ENCODE measurements at regions not wholly inside any gene's neighbourhood (a gene's known extent, or its start where the extent isn't known, plus 50 kb on each side); places are given as distances from the start of the nearest gene placed in this dataset.

DNA sequence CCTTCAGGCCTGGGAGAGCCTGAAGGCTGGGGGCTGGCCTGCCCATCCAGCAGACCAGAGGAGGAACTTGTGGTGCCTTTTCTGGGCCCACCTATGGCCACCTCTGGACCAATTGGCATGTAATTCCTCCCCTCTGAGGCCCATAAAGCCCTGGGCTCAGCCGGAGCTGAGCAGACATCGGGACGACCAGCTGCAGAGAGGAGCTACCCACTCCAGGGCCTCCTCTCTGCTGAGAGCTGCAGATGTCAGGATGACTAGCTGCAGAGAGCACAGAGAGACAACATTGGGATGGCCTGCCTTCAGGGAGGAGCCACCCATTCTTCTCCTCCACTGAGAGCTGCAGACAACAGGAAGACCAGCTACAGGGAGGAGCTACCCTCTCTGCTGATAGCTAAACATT lies 370.1 kb downstream of the CD83 start:
- peaks cover 7% of the 10 kb centered on the region for H3K36me3 Mint-ChIP-seq (ENCODE audit: insufficient read depth)
- no peak overlapping the region for H3K4me3 Mint-ChIP-seq (ENCODE audit: low read depth)
- no peaks in the 10 kb centered on the region for H3K27me3 Mint-ChIP-seq
- no peak for DNase-seq (ENCODE audit: low spot score, unreplicated experiment)
- peaks cover 1% of the 10 kb centered on the region for H3K4me1 Mint-ChIP-seq (ENCODE audit: low read depth)
- no peak overlapping the region for H3K27ac Mint-ChIP-seq
- TF ChIP-seq, protein P1, sequence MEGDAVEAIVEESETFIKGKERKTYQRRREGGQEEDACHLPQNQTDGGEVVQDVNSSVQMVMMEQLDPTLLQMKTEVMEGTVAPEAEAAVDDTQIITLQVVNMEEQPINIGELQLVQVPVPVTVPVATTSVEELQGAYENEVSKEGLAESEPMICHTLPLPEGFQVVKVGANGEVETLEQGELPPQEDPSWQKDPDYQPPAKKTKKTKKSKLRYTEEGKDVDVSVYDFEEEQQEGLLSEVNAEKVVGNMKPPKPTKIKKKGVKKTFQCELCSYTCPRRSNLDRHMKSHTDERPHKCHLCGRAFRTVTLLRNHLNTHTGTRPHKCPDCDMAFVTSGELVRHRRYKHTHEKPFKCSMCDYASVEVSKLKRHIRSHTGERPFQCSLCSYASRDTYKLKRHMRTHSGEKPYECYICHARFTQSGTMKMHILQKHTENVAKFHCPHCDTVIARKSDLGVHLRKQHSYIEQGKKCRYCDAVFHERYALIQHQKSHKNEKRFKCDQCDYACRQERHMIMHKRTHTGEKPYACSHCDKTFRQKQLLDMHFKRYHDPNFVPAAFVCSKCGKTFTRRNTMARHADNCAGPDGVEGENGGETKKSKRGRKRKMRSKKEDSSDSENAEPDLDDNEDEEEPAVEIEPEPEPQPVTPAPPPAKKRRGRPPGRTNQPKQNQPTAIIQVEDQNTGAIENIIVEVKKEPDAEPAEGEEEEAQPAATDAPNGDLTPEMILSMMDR (IDR thresholded peaks at IDR 0.05; ENCODE audit: unreplicated experiment): no peak
- peaks cover 5% of the 10 kb centered on the region for H3K9me3 Mint-ChIP-seq (ENCODE audit: low read depth)

DNA sequence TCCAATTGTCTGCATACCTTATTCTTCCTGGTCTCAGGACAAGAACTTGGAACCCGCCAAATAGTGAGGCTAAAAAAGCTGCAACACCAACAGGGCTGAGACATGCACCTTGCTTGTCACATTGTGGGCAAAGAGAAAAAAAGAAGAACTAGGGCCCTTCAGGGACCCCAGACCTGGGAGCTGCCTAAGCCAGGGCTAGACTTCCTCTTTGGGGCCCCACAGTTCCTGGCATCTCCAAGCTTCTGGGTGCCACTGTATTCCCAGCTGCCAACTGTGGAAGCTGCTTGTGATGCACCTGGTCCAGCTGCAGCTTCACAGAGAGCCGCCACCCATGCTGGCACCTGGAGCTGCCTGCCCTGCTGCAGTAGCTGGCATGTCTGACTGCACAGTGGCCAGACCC lies 370.6 kb downstream of the CD83 start:
- Mint-ChIP-seq H3K27ac (no peak overlapping the region), H3K4me1 (ENCODE audit: low read depth) (peaks cover 1% of the 10 kb centered on the region), H3K9me3 (ENCODE audit: low read depth) (peaks cover 8% of the 10 kb centered on the region), H3K36me3 (ENCODE audit: insufficient read depth) (peaks cover 7% of the 10 kb centered on the region), H3K27me3 (no peaks in the 10 kb centered on the region), H3K4me3 (ENCODE audit: low read depth) (no peak overlapping the region)
- TF ChIP-seq, protein P1 (IDR thresholded peaks at IDR 0.05; ENCODE audit: unreplicated experiment): no peak
- DNase-seq (ENCODE audit: low spot score, unreplicated experiment): no peak

DNA sequence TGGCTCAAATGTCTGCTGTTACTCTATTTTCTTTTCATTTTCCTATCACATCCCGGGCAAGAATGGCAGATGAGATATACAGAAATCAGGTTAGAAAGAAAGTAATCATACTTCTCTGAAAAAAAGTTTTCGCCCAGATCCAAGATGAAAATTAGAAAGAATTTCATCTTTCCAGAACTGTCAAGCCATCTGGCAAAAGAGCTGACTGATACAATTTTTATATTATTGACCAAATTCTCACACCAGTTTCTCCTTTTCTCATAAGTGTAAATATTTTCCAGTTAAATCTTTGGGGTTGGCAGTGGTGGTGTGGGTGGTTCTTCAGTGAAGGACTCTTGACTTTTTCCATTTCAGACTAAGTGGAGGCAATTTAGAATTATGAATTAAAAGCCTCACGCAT lies 371.9 kb downstream of the CD83 start:
- Mint-ChIP-seq H3K4me3 (ENCODE audit: low read depth) (no peak overlapping the region), H3K27ac (no peak overlapping the region), H3K27me3 (no peaks in the 10 kb centered on the region), H3K9me3 (ENCODE audit: low read depth) (peaks cover 8% of the 10 kb centered on the region), H3K4me1 (ENCODE audit: low read depth) (peaks cover 1% of the 10 kb centered on the region), H3K36me3 (ENCODE audit: insufficient read depth) (peaks cover 7% of the 10 kb centered on the region)
- DNase-seq (ENCODE audit: low spot score, unreplicated experiment): no peak
- TF ChIP-seq, protein P1 (IDR thresholded peaks at IDR 0.05; ENCODE audit: unreplicated experiment): no peak

DNA sequence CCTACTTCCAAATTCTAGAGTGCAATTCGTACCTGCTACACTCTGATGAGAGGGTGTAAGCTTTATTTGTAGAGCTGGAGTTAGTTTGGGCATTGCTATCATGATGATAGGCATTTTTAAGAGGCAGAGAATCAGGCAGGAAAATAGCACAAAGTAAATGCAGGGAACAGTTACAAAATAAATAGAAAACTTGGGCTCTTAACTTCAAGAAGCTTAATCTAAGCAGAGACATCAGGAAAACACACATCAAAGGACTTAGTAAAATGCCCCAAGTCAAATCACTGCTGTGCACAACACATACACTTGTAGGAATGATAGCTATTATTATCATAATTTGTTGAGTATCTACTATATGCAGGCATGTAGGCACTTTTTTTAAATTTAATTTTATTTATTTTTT lies 381.2 kb downstream of the CD83 start:
- TF ChIP-seq, protein P1 (IDR thresholded peaks at IDR 0.05; ENCODE audit: unreplicated experiment): no peak
- Mint-ChIP-seq H3K36me3 (ENCODE audit: insufficient read depth) (peaks cover 6% of the 10 kb centered on the region), H3K4me1 (ENCODE audit: low read depth) (peaks cover 15% of the 10 kb centered on the region), H3K9me3 (ENCODE audit: low read depth) (peaks cover 9% of the 10 kb centered on the region), H3K27ac (no peak overlapping the region), H3K27me3 (no peaks in the 10 kb centered on the region), H3K4me3 (ENCODE audit: low read depth) (no peak overlapping the region)
- no peak for DNase-seq (ENCODE audit: low spot score, unreplicated experiment)

DNA sequence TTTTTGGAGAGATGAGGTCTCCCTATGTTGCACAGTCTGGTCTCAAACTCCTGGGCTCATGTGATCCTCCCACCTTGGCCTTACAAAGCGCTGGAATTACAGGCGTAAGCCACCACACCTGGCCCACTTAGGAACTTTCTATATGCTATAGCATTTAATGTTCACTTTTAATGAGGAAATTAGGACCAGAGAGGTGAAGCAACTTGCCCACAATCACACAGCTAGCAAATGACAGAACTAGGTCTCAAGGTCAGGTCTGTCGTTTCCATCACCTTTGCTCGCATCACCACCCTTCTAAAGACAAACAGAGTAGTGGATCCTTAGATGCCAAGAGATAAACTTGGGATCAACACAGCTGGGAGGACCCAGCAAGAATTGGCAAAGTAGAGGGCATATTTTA lies 381.7 kb downstream of the CD83 start:
- DNase-seq (ENCODE audit: low spot score, unreplicated experiment): no peak
- Mint-ChIP-seq H3K4me3 (ENCODE audit: low read depth) (no peak overlapping the region), H3K36me3 (ENCODE audit: insufficient read depth) (peaks cover 6% of the 10 kb centered on the region), H3K9me3 (ENCODE audit: low read depth) (peaks cover 9% of the 10 kb centered on the region), H3K27me3 (no peaks in the 10 kb centered on the region), H3K27ac (no peak overlapping the region), H3K4me1 (ENCODE audit: low read depth) (peaks cover 17% of the 10 kb centered on the region)
- TF ChIP-seq, protein P1 (IDR thresholded peaks at IDR 0.05; ENCODE audit: unreplicated experiment): no peak

Measured in progenitor cell of endocrine pancreas (in vitro differentiated cells).